ENCODE measurements at regions not wholly inside any gene's neighbourhood (a gene's known extent, or its start where the extent isn't known, plus 50 kb on each side); places are given as distances from the start of the nearest gene placed in this dataset.

GRCh38 chr2:53004413-53004812 lies 763.2 kb upstream of the CHAC2 start:
- no peak for ATAC-seq
- ChIA-PET CTCF (interaction anchor here (0.9 kb wide), 1 partner anchor 169 kb away, joined by 3 read pairs; no protein-coding TSS in a partner anchor), POLR2A (no interaction called here)
- H3K27ac ChIP-seq = no peak overlapping the region
- no peak overlapping the region for H3K4me2 ChIP-seq
- no peaks in the 10 kb centered on the region for H3K4me1 ChIP-seq
- FAIRE-seq = no peak
- TF ChIP-seq NFE2L2 (conservative IDR thresholded peaks at IDR 0.05; ENCODE audit: low read length) (no peak), MAZ (IDR thresholded peaks at IDR 0.05; ENCODE audit: borderline replicate concordance, low read depth, low read length) (no peak), FOSL2 (IDR thresholded peaks at IDR 0.05) (no peak), FOSL2 (CRISPR knock-in tag; IDR thresholded peaks at IDR 0.05) (no peak), HMGXB4 (CRISPR knock-in tag; IDR thresholded peaks at IDR 0.05; ENCODE audit: borderline replicate concordance) (no peak), REST (IDR thresholded peaks at IDR 0.05) (no peak), CBX2 (IDR thresholded peaks at IDR 0.05; ENCODE audit: borderline replicate concordance, low read depth) (no peak), RARB (CRISPR knock-in tag; IDR thresholded peaks at IDR 0.05) (no peak), ZFP36 (IDR thresholded peaks at IDR 0.05; ENCODE audit: borderline replicate concordance, partially characterized antibody) (no peak)
- no peaks in the 10 kb centered on the region for H3K9me3 ChIP-seq
- no peak overlapping the region for H3K4me3 ChIP-seq
- DNase-seq (ENCODE audit: low read depth in 1 of 2, low spot score in 1 of 2) = no peak
- 42% methylated on average over 3 of the region's 3 CpGs for WGBS (ENCODE audit: missing lambda C conversion rate)

GRCh38 chr2:52995424-52995823 lies 772.2 kb upstream of the CHAC2 start:
- Histone ChIP-seq H3K4me1 (no peaks in the 10 kb centered on the region), H3K4me2 (no peak overlapping the region), H3K27ac (no peak overlapping the region), H3K9me3 (peaks cover 4% of the 10 kb centered on the region; the same call in 1 of the 3 replicates), H3K4me3 (no peak overlapping the region)
- no peak for ATAC-seq
- CTCF ChIA-PET = no interaction called here
- no peak for FAIRE-seq
- 27% methylated on average over 2 of the region's 2 CpGs for WGBS (ENCODE audit: missing lambda C conversion rate)
- TF ChIP-seq RNF2 (IDR thresholded peaks at IDR 0.05; ENCODE audit: borderline replicate concordance, low read depth) = no peak
- TF ChIP-seq POLR2A (IDR thresholded peaks at IDR 0.05; ENCODE audit: low read length) = no peak
- TF ChIP-seq ZC3H11A (IDR thresholded peaks at IDR 0.05) = no peak
- TF ChIP-seq FOSB (CRISPR knock-in tag; IDR thresholded peaks at IDR 0.05) = no peak
- no peak for TF ChIP-seq MAZ (IDR thresholded peaks at IDR 0.05; ENCODE audit: borderline replicate concordance, low read depth, low read length)
- no peak for TF ChIP-seq CBX8 (IDR thresholded peaks at IDR 0.05)
- no peak for TF ChIP-seq HOXA7 (CRISPR knock-in tag; IDR thresholded peaks at IDR 0.05)
- no peak for TF ChIP-seq ZNF302 (CRISPR knock-in tag; IDR thresholded peaks at IDR 0.05)
- no peak for TF ChIP-seq KDM5A (IDR thresholded peaks at IDR 0.05)
- TF ChIP-seq HEYL (CRISPR knock-in tag; IDR thresholded peaks at IDR 0.05) = no peak
- TF ChIP-seq CHD2 (IDR thresholded peaks at IDR 0.05; ENCODE audit: low read length, partially characterized antibody) = no peak
- TF ChIP-seq CHD4 (IDR thresholded peaks at IDR 0.05; ENCODE audit: borderline replicate concordance) = no peak
- no peak for TF ChIP-seq MAX (IDR thresholded peaks at IDR 0.05)
- no peak for TF ChIP-seq BCL3 (IDR thresholded peaks at IDR 0.05)
- TF ChIP-seq PBX3 (IDR thresholded peaks at IDR 0.05) = no peak
- no peak for TF ChIP-seq EP300 (IDR thresholded peaks at IDR 0.05)
- no peak for TF ChIP-seq ZFP36 (IDR thresholded peaks at IDR 0.05; ENCODE audit: borderline replicate concordance, partially characterized antibody)
- no peak for DNase-seq (ENCODE audit: low read depth in 1 of 2, low spot score in 1 of 2)
- POLR2A ChIA-PET = no interaction called here

Measured in A549 (cell line).